ENCODE measurements at regions not wholly inside any gene's neighbourhood (a gene's known extent, or its start where the extent isn't known, plus 50 kb on each side); places are given as distances from the start of the nearest gene placed in this dataset.
A peak's percentile ranks its signal among the peaks of the same experiment; 100 is the strongest.
"Not testable (repeated sequence)": the region's sequence is repeated elsewhere in the genome, so short reads cannot be mapped to it uniquely, and the experiment has no call there.

DNA sequence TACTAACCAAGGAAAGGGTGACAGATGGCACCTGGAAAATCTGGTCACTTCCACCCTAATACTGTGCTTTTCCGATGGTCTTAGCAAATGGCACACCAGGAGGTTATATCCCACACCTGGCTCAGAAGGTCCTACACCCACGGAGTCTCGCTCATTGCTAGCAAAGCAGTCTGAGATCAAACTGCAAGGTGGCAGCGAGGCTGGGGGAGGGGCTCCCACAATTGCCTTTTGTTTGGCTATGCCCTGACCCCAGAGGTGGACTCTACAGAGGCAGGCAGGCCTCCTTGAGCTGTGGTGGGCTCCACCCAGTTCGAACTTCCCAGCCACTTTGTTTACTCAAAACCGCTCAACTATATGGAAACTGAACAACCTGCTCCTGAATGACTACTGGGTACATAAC, 50.3 kb upstream of the UGT2B15 start:
- DNase-seq (ENCODE audit: low spot score): not testable (repeated sequence)

DNA sequence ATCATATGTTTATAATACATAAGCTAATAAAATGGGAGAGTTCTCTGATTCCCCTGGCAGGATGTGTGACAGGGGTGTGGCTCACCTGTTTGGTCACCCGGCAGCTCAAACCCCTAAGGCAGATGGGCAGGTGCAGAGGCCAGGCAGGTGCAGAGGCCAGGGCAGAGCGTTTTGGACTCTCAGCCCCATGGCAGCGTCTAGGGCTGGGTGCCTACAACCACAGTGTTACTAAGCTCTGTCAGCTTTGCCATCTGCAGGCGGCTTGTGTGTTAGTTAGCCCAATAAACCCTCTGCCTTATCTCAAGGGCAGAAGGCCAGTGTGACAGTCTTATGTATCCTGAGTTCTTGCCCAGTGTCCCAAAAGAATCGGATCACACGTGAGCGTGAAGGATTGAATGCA, 54.0 kb upstream of the UGT2B15 start:
- no peak for DNase-seq (ENCODE audit: low spot score)

DNA sequence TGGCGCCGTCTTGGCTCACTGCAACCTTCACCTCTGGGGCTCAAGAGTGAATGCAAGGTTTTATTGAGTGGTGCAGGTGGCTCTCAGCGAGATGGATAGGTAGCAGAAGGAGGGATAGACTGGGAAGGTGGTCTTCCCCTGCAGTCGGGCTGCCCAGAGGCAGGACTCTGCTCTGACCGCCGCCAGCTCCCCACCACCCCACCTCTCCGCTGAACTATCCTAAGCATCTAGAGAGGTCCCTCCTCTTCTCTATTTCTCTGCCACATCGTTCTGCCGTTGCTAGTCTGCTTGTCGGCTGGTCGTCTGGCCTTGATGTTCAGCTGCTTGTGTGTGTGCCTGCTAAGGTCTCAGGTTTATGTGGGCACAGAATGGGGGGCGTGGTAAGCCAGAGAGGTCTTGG, 54.5 kb upstream of the UGT2B15 start:
- no peak for DNase-seq (ENCODE audit: low spot score)

DNA sequence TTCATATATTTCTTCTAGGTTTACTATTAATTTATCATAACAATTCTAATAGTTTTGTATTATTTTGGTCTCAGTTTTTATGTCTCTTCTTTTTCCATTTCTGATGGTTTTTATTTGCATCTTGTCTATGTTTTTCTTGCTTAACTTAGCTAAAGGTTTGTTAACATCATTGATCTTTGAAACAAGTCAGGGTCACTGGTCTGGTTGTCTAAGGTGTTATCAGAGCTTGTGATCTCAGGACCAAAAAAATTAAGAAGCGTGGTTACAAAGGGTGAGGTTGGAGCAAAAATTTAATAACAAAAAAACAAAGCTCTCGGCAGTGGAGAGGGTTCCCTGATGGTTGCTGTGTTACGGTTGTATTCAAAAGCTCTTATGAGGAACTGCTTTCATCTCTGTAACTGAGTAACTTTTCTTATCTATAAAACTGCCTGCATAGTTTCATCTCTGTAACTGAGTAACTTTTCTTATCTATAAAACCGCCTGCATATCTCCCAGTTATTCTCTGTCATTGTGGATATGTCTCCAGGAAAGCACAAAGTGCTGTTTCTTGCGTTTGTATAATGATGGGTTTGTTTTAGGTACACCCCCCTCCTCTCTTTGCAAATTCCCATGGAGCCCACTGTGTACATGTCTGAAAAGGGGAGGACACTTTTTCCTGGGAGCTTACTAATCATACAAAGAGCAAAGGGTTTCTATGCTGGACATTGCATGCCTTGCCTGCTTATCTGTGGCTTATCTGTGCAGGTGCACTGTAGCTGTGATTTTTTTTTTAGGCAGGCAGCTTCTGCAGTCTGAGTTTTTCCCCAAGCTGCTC, 62.4 kb upstream of the UGT2B15 start:
- DNase-seq (ENCODE audit: low spot score): peak; percentile 68

DNA sequence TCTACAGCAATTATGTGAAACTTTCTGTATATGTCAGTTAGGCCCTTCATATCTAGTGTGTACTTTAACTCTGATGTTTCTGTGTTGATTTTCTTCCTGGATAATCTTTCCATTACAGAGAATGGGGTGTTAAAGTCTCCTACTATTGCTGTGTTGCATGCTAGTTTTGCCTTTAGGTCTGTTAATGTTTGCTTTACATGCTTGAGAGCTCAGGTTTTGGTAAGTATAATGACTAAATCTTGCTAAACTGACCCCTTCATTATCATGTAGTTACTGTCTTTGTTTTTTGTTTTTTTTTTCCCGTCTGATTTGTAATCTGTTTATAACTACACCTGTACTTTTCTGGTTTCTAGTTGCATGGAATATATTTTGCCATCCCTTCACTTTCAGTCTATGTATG, 63.6 kb upstream of the UGT2B15 start:
- no peak for DNase-seq (ENCODE audit: low spot score)

DNA sequence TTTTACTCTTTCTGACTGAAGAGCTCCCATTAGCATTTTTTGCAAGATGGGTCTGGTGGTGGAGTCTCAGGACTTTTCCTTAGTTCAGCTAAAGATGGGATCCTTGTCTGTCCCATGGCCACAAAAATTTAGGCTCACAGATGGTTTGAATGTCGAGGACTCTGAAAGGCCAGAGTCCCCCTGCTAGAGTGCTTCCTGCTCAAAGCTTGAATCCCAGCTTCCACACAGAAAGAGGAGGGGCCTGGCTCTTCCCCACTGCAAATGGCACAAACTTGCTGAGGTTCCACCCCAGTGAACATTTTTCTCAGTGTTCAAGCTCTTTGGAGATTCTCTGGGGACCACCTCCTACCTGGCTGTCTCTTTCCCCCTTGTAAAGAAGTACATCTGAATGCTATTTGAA, 64.7 kb upstream of the UGT2B15 start:
- no peak for DNase-seq (ENCODE audit: low spot score)

DNA sequence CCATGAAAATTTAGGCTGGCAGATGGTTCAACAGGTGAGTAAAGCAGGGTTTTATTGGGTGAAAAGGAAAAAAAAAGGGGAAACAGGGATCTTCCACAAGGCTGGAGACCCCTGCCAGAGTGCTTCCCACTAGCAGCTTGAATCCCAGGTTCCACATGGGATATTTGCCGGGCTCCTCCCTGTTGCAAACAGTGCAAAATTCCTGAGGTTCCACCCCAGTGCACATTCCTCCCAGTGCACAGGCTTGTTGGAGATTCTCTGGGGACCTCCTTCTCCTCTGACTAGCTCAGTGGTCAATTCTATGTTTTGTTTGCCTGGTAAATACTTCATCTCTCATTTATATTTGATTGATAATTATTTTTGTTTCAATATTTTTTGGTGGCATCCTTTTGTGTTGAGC, 66.4 kb upstream of the UGT2B15 start:
- DNase-seq (ENCODE audit: low spot score): no peak

DNA sequence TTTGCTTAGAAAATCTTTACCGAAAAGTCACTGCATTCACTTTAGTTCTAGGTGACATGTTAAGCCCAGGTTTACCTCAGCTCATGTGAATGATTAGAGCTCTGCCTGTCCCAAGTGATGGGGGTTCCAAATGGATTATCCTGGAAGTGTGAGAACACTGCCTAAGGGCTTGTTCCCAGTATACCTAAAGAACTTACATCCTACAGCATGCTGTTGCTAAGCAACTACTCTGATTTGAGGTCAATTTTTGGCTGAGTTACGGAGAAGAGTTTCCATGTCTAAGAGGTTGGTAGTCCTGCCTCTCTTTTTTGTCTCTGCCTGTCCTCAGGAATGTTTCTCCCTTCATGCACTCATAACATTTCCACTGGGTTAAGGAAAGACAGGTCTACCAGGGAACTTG, 67.6 kb upstream of the UGT2B15 start:
- DNase-seq (ENCODE audit: low spot score): no peak

DNA sequence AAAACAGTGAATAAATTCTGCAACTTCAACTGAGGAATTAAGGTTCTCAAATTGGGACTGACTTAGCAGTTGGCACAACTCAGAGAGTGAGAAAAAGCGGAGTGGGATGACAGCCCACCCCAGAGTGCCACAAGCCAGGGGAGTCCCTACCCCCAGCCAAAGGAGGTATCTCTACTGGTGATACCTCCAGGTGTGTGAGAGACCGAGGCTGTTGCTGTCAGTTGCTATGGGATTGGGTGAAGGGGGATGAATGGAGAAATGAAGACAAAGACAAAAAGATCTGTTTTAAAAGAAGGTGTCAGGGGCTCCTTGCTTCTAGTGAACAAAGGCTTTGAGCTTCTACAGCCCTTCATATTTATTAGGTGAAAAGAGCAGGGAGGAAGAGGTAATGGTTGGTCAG, 71.4 kb upstream of the UGT2B10 start:
- DNase-seq (ENCODE audit: low spot score): no peak

DNA sequence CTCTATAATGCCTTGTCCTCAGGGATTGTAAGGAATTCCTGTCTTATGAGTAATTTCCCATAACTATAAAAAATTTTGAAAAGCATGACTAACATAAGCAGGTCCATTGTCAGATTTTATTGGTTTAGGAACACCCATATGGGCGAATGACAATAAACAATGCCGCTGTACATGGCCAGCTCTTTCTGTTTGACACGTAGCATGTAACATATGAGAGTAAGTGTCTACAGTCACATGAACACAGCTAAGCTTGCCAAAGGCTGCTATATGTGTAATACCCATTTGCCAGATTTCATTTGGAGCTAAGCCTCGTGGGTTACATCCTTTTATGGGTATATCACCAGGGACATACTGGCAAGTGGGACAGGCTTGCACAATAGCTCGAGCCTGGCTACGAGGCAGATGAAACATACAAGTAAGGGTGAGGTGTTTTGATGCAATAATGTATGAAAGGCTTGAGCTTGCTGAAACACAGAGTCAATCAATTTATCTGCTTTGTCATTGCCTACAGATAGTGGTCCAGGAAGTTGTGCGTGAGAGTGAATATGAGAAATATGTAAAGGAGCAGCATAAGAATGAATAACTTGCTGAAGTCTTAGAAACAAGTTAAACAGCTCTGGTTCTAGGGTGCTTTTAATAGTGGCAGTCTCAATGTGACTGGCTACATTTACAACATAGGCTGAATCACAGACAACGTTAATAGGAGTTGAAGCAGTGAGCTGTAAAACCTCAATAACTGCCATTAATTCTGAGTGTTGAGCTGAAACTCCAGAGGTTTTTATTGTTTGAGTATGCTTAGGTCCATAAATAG, 67.4 kb upstream of the UGT2B10 start:
- DNase-seq (ENCODE audit: low spot score): no peak

DNA sequence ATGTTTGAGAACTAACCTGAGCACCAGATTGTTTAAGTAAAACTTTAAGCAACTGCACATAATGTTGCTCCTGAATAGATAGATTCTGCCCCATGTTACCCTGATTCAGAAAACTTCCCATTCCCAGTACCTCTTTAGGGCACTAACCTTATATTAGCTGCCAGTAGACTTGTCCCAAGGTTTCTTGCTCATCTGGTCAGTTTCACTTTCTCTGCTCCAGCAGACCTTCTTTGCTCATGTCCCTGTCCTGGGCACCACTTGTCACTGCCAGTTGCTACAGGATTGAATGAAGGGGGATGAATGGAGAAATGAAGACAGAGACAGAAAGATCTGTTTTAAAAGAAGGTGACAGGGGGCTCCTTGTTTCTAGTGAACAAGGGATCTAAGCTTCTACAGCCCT, 65.2 kb upstream of the UGT2B10 start:
- no peak for DNase-seq (ENCODE audit: low spot score)

DNA sequence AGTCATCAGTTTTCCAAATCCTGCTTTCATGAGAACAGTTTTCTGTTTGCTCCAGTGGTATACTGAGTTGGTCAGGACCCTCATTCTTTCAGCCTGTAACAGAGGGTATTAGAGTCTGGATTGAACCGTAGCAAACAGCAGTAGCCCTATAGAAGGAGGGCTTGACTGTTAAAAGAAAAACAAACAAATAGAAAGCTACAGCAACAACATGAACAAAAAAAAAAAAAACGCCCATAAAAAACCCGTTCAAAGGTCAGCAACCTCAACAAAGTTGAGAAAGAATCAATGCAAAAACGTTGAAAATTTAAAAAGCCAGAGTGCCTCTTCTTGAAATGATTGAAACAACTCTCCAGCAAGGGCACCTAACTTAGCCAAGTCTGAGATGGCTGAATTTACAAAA, 64.7 kb upstream of the UGT2B10 start:
- no peak for DNase-seq (ENCODE audit: low spot score)

DNA sequence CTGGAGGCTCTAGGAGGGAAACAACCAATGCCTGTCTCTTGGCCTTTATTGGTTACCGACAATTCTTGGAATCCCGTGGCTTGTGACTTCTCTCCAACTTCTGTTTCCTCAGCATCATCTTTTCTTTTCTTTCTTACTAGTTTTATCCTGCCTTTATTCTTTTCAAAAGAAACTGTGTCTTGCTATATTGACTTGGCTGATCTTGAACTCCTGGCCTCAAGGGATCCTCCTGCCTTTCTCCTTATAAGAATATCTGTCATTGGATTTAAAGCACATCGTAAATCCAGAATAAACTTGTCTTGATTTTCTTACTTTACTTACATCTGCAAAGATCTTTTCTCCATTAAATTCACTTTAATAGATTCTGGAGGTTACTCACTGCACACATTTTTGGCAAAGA, 49.9 kb upstream of the UGT2B10 start:
- no peak for DNase-seq (ENCODE audit: low spot score)
